Neural crest cell (in vitro differentiated cells): ENCODE measurements at regions not wholly inside any gene's neighbourhood (a gene's known extent, or its start where the extent isn't known, plus 50 kb on each side); places are given as distances from the start of the nearest gene placed in this dataset.
A peak's percentile ranks its signal among the peaks of the same experiment; 100 is the strongest.

ENCODE experiments used
- DNase-seq: peaks from one replicate; pipeline ENCODE4 v3.0.0; 2021; ENCODE audit warnings: low read depth, mixed read lengths, low spot score
- H3K27ac Mint-ChIP-seq: one replicate; pipeline ENCODE4 v1.8.0; 2021; ENCODE audit warnings: mild to moderate bottlenecking, mixed read lengths; ENCODE audit not compliant: unreplicated experiment
- H3K27me3 Mint-ChIP-seq: 2 replicates; pipeline ENCODE4 v1.8.0; 2021; ENCODE audit warnings: low read depth, mild to moderate bottlenecking, mixed read lengths
- H3K36me3 Mint-ChIP-seq: 2 replicates; pipeline ENCODE4 v1.8.0; 2021; ENCODE audit warnings: low read depth, mild to moderate bottlenecking, mixed read lengths
- H3K4me1 Mint-ChIP-seq: 2 replicates; pipeline ENCODE4 v1.8.0; 2021; ENCODE audit warnings: mixed read lengths
- H3K4me3 Mint-ChIP-seq: one replicate; pipeline ENCODE4 v1.8.0; 2021; ENCODE audit warnings: mild to moderate bottlenecking, mixed read lengths
- H3K9me3 Mint-ChIP-seq: 2 replicates; pipeline ENCODE4 v1.8.0; 2021; ENCODE audit warnings: mixed read lengths
- TF ChIP-seq, protein P1 (sequence below): fragments of 200-600 bp; sonication (generic); conservative IDR thresholded peaks from 2 replicates; pipeline ENCODE4 v1.5.0; 2021; ENCODE audit warnings: antibody characterized with exemption, mild to moderate bottlenecking

DNA sequence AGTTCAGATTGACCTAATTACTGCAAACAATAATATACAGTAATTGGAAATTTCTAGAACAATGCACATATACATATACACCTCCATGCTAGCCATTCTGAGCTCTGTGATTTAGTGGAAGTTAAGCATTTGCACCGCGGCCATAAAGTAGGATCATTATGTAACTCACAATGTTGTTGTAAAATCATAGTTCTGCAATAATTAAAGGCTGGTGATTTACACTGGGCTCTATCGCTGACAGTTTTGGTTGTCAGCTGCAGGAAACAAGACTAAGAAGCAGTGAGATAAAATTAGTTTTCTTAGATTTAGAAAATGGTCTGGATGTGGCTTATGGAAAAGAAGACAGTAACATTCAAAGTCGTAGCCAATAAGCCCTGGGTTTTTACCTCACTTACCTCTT, 776.3 kb downstream of the TMEM121 start:
- no peak overlapping the region for H3K27ac Mint-ChIP-seq
- DNase-seq = no peak

DNA sequence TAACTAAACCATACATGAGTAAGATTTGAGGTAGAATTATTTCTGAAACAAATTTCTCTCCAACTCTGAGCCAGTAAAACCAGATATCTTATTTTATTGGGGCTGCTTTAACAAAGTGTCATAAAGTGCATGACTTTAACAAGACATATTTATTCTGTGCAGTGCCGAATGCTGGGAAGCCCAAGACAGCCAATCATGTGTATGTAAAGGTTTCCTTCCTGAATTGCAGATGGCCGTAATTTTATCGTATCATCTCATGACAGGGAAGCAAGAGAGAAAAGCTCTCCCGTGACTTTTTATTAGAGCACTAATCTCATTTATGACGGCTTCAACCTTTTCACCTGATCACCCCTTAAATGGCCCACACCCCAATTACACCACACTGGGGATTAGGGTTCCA, 777.9 kb downstream of the TMEM121 start:
- peaks cover 8% of the 10 kb centered on the region for H3K36me3 Mint-ChIP-seq
- no peaks in the 10 kb centered on the region for H3K27me3 Mint-ChIP-seq
- peaks cover 17% of the 10 kb centered on the region for H3K9me3 Mint-ChIP-seq

More for the DNA sequence above, 776.3 kb downstream of the TMEM121 start:
- no peak overlapping the region for H3K4me3 Mint-ChIP-seq
- no peaks in the 10 kb centered on the region for H3K27me3 Mint-ChIP-seq
- H3K9me3 Mint-ChIP-seq = peaks cover 20% of the 10 kb centered on the region
- peaks cover 8% of the 10 kb centered on the region for H3K36me3 Mint-ChIP-seq
- H3K4me1 Mint-ChIP-seq = no peaks in the 10 kb centered on the region
- TF ChIP-seq, protein P1, sequence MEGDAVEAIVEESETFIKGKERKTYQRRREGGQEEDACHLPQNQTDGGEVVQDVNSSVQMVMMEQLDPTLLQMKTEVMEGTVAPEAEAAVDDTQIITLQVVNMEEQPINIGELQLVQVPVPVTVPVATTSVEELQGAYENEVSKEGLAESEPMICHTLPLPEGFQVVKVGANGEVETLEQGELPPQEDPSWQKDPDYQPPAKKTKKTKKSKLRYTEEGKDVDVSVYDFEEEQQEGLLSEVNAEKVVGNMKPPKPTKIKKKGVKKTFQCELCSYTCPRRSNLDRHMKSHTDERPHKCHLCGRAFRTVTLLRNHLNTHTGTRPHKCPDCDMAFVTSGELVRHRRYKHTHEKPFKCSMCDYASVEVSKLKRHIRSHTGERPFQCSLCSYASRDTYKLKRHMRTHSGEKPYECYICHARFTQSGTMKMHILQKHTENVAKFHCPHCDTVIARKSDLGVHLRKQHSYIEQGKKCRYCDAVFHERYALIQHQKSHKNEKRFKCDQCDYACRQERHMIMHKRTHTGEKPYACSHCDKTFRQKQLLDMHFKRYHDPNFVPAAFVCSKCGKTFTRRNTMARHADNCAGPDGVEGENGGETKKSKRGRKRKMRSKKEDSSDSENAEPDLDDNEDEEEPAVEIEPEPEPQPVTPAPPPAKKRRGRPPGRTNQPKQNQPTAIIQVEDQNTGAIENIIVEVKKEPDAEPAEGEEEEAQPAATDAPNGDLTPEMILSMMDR = no peak

DNA sequence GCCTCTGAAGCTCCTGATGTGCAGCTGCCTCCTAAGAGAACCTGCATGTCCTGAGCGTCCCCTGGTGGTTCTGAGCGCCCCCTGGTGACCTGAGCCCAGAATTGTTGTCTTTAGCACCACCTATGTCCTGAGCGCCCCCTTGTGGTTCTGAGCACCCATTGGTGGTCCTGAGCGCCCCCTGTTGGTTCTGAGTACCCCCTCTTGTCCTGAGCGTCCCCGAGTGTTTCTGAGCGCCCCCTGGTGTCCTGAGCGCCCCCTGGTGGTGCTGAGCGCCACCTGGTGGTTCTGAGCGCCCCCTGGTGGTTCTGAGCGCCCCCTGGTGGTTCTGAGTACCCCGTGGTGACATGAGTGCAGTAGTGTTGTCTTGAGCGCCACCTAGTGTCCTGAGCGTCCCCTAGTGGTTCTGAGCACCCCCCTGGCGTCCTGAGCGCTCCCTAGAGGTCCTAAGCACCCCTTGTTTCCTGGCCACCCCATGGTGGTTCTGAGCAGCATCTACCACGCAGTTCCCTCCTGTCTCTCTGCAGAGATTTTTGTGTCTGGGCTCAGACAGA, 782.5 kb downstream of the TMEM121 start:
- no peaks in the 10 kb centered on the region for H3K4me1 Mint-ChIP-seq
- H3K4me3 Mint-ChIP-seq = no peak overlapping the region
- H3K27ac Mint-ChIP-seq = no peak overlapping the region
- DNase-seq = no peak
- H3K9me3 Mint-ChIP-seq = peaks cover 20% of the 10 kb centered on the region
- TF ChIP-seq, protein P1 = peak; percentile 42
- peaks cover 10% of the 10 kb centered on the region for H3K36me3 Mint-ChIP-seq
- no peaks in the 10 kb centered on the region for H3K27me3 Mint-ChIP-seq

More for the DNA sequence above, 777.9 kb downstream of the TMEM121 start:
- H3K27ac Mint-ChIP-seq = no peak overlapping the region
- no peaks in the 10 kb centered on the region for H3K4me1 Mint-ChIP-seq
- TF ChIP-seq, protein P1 = no peak
- no peak overlapping the region for H3K4me3 Mint-ChIP-seq
- no peak for DNase-seq

DNA sequence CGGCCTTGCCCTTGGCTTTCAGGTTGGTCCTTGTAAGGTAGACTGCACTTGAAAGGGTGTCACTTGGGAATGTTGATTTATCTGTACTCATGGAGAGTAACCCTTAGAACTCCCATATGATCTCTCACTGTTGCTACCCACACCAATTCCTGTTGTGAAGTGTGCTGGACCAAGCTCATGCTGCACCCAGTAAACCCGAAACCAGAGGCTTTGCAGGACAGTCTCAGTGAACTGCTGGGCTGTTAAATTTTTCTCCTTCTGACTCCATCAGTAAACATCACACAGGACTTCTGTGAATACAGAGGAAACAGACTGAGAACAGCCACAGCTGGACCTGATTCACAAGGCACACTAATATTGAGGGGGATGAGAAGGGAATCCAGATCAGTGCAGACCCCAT, 783.0 kb downstream of the TMEM121 start:
- Mint-ChIP-seq H3K27me3 (no peaks in the 10 kb centered on the region), H3K27ac (no peak overlapping the region), H3K4me3 (no peak overlapping the region), H3K36me3 (peaks cover 10% of the 10 kb centered on the region), H3K4me1 (no peaks in the 10 kb centered on the region), H3K9me3 (peaks cover 22% of the 10 kb centered on the region)
- TF ChIP-seq, protein P1 = no peak
- DNase-seq = no peak

DNA sequence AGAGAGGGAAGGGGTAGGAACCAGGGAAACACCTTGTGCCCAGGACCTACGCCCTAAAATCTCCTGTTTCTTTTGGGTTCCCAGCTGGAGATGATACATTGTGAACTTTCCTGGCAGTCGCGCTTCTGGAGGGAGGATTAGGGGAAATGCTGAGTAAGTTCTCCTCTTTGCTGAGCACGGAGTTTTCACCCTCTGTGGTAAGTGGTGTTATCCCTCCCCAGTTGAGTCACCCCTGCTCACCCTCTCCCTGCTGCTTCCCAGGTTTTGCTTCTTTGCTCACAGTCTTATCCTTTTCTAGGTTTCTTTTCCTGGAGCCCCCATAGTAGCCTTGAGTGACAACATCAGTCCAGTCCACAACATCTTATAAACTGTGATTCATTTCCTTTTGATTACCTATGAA, 789.1 kb downstream of the TMEM121 start:
- TF ChIP-seq, protein P1 = no peak

More for the DNA sequence above, 789.1 kb downstream of the TMEM121 start:
- Mint-ChIP-seq H3K27me3 (no peaks in the 10 kb centered on the region), H3K4me1 (no peaks in the 10 kb centered on the region), H3K9me3 (peaks cover 9% of the 10 kb centered on the region), H3K36me3 (no peaks in the 10 kb centered on the region), H3K4me3 (no peak overlapping the region), H3K27ac (no peak overlapping the region)
- DNase-seq = no peak
